H1 (cell line): ENCODE measurements at regions not wholly inside any gene's neighbourhood (a gene's known extent, or its start where the extent isn't known, plus 50 kb on each side); places are given as distances from the start of the nearest gene placed in this dataset.

Experiments used
- BRCA1 ChIP-seq: IDR thresholded peaks from 2 replicates; pipeline ENCODE4 v1.6.1; 2012; ENCODE audit warnings: low read depth, low read length, improper control_type of control experiment
- EZH2 ChIP-seq: fragments of 200-600 bp; sonication (generic); IDR thresholded peaks from 2 replicates; pipeline ENCODE4 v1.7.1; 2012; ENCODE audit warnings: low read depth, mild to moderate bottlenecking, moderate library complexity, low read length, inconsistent platforms; ENCODE audit not compliant: severe bottlenecking
- RBBP5 ChIP-seq: IDR thresholded peaks from 2 replicates; pipeline ENCODE4 v1.7.1; 2012; ENCODE audit warnings: low read depth, mild to moderate bottlenecking, inconsistent platforms, low read length, moderate library complexity, borderline replicate concordance
- SIX5 ChIP-seq: IDR thresholded peaks from 2 replicates; pipeline ENCODE4 v1.6.1; 2011; ENCODE audit warnings: mild to moderate bottlenecking, low read depth, low read length
- SUZ12 ChIP-seq: fragments of 200-600 bp; sonication (generic); IDR thresholded peaks from 2 replicates; pipeline ENCODE4 v1.6.1; 2012; ENCODE audit warnings: mild to moderate bottlenecking, inconsistent platforms, low read length, moderate library complexity, mixed read lengths
- TF ChIP-seq, protein P1 (sequence below): IDR thresholded peaks from 2 replicates; pipeline ENCODE4 v1.6.1; 2012; ENCODE audit warnings: low read length, inconsistent platforms
- TF ChIP-seq, protein P2 (sequence below): IDR thresholded peaks from 2 replicates; pipeline ENCODE4 v1.6.1; 2012; ENCODE audit warnings: inconsistent platforms
- TF ChIP-seq, protein P3 (sequence below): fragments of 300-600 bp; sonication (generic); IDR thresholded peaks from 2 replicates; pipeline ENCODE4 v1.7.1; 2012; ENCODE audit warnings: low read length, moderate library complexity, mild to moderate bottlenecking, inconsistent platforms; ENCODE audit not compliant: insufficient replicate concordance

DNA sequence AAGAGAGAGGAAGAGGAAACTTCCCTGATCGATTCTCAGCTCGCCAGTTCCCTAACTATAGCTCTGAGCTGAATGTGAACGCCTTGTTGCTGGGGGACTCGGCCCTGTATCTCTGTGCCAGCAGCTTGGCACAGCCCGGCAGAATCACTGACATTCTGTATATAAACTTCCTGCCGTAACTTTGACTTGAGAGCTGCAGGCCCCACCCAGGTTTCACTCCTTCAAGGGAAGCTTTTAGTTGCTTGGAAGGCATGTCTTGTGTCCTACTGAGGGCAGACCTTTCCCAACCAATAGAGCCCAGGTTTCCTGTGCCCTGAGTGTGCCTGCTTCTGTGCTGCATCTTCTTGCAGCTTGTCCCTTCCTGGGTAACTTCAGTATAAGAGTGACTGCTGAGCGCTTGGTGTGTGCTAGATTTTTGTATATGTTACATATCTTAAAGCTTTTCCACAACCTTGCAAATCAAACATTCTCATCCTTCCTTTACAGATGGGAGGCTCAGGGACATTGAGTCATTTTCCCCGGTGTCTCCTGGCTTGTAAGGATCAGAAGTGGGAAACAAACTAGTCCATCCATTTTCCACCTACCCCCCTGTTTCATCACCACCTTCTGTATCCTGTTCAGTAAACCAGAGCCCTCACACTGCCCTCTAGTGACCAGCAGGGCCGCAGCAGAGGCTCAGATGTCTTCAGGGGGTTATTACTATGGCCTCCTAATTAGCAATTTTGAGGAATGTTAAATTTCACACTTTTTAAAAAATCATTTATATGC lies 225.2 kb upstream of the PRSS58 start (continued):
- TF ChIP-seq, protein P1, sequence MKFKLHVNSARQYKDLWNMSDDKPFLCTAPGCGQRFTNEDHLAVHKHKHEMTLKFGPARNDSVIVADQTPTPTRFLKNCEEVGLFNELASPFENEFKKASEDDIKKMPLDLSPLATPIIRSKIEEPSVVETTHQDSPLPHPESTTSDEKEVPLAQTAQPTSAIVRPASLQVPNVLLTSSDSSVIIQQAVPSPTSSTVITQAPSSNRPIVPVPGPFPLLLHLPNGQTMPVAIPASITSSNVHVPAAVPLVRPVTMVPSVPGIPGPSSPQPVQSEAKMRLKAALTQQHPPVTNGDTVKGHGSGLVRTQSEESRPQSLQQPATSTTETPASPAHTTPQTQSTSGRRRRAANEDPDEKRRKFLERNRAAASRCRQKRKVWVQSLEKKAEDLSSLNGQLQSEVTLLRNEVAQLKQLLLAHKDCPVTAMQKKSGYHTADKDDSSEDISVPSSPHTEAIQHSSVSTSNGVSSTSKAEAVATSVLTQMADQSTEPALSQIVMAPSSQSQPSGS, result no peak
- TF ChIP-seq SUZ12 (no peak), SIX5 (no peak), BRCA1 (no peak), EZH2 (no peak), RBBP5 (no peak)
- TF ChIP-seq, protein P2, sequence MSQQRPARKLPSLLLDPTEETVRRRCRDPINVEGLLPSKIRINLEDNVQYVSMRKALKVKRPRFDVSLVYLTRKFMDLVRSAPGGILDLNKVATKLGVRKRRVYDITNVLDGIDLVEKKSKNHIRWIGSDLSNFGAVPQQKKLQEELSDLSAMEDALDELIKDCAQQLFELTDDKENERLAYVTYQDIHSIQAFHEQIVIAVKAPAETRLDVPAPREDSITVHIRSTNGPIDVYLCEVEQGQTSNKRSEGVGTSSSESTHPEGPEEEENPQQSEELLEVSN, result no peak
- TF ChIP-seq, protein P3, sequence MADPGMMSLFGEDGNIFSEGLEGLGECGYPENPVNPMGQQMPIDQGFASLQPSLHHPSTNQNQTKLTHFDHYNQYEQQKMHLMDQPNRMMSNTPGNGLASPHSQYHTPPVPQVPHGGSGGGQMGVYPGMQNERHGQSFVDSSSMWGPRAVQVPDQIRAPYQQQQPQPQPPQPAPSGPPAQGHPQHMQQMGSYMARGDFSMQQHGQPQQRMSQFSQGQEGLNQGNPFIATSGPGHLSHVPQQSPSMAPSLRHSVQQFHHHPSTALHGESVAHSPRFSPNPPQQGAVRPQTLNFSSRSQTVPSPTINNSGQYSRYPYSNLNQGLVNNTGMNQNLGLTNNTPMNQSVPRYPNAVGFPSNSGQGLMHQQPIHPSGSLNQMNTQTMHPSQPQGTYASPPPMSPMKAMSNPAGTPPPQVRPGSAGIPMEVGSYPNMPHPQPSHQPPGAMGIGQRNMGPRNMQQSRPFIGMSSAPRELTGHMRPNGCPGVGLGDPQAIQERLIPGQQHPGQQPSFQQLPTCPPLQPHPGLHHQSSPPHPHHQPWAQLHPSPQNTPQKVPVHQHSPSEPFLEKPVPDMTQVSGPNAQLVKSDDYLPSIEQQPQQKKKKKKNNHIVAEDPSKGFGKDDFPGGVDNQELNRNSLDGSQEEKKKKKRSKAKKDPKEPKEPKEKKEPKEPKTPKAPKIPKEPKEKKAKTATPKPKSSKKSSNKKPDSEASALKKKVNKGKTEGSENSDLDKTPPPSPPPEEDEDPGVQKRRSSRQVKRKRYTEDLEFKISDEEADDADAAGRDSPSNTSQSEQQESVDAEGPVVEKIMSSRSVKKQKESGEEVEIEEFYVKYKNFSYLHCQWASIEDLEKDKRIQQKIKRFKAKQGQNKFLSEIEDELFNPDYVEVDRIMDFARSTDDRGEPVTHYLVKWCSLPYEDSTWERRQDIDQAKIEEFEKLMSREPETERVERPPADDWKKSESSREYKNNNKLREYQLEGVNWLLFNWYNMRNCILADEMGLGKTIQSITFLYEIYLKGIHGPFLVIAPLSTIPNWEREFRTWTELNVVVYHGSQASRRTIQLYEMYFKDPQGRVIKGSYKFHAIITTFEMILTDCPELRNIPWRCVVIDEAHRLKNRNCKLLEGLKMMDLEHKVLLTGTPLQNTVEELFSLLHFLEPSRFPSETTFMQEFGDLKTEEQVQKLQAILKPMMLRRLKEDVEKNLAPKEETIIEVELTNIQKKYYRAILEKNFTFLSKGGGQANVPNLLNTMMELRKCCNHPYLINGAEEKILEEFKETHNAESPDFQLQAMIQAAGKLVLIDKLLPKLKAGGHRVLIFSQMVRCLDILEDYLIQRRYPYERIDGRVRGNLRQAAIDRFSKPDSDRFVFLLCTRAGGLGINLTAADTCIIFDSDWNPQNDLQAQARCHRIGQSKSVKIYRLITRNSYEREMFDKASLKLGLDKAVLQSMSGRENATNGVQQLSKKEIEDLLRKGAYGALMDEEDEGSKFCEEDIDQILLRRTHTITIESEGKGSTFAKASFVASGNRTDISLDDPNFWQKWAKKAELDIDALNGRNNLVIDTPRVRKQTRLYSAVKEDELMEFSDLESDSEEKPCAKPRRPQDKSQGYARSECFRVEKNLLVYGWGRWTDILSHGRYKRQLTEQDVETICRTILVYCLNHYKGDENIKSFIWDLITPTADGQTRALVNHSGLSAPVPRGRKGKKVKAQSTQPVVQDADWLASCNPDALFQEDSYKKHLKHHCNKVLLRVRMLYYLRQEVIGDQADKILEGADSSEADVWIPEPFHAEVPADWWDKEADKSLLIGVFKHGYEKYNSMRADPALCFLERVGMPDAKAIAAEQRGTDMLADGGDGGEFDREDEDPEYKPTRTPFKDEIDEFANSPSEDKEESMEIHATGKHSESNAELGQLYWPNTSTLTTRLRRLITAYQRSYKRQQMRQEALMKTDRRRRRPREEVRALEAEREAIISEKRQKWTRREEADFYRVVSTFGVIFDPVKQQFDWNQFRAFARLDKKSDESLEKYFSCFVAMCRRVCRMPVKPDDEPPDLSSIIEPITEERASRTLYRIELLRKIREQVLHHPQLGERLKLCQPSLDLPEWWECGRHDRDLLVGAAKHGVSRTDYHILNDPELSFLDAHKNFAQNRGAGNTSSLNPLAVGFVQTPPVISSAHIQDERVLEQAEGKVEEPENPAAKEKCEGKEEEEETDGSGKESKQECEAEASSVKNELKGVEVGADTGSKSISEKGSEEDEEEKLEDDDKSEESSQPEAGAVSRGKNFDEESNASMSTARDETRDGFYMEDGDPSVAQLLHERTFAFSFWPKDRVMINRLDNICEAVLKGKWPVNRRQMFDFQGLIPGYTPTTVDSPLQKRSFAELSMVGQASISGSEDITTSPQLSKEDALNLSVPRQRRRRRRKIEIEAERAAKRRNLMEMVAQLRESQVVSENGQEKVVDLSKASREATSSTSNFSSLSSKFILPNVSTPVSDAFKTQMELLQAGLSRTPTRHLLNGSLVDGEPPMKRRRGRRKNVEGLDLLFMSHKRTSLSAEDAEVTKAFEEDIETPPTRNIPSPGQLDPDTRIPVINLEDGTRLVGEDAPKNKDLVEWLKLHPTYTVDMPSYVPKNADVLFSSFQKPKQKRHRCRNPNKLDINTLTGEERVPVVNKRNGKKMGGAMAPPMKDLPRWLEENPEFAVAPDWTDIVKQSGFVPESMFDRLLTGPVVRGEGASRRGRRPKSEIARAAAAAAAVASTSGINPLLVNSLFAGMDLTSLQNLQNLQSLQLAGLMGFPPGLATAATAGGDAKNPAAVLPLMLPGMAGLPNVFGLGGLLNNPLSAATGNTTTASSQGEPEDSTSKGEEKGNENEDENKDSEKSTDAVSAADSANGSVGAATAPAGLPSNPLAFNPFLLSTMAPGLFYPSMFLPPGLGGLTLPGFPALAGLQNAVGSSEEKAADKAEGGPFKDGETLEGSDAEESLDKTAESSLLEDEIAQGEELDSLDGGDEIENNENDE, result no peak
